ENCODE measurements at regions not wholly inside any gene's neighbourhood (a gene's known extent, or its start where the extent isn't known, plus 50 kb on each side); places are given as distances from the start of the nearest gene placed in this dataset.

- Histone ChIP-seq H3K4me3 (ENCODE audit: low read length) (no peak overlapping the region), H4K20me1 (ENCODE audit: insufficient read depth, low read depth, low read length) (no peaks in the 10 kb centered on the region), H3K4me1 (ENCODE audit: low read length) (peaks cover 3% of the 10 kb centered on the region; the same call in 1 of the 2 replicates), H3K9me3 (ENCODE audit: low read length) (peaks cover 18% of the 10 kb centered on the region), H3K36me3 (ENCODE audit: insufficient read depth, low read length) (no peaks in the 10 kb centered on the region), H3K9me2 (replicated peaks; ENCODE audit: insufficient read depth, low read length) (no peaks in the 10 kb centered on the region), H3K27me3 (ENCODE audit: low read length) (no peaks in the 10 kb centered on the region), H3K27ac (ENCODE audit: low read length) (no peak overlapping the region), H3K79me2 (ENCODE audit: low read length) (no peaks in the 10 kb centered on the region), H3K9ac (ENCODE audit: low read length) (no peak overlapping the region), H3K4me2 (ENCODE audit: low read depth, low read length, poor library complexity, severe bottlenecking) (no peak overlapping the region), H2AFZ (ENCODE audit: low read length) (0 out of 2 replicates have a peak overlapping the region, but pooled peaks have one; percentile 29)
- no peak for DNase-seq
Measured at GRCh38 chr13:85935868-85936467, 136.7 kb upstream of the SLITRK6 start.

GRCh38 chr13:85930108-85930507, 130.9 kb upstream of the SLITRK6 start:
- Histone ChIP-seq H3K9ac (ENCODE audit: low read length) (no peak overlapping the region), H3K79me2 (ENCODE audit: low read length) (no peaks in the 10 kb centered on the region), H3K9me3 (ENCODE audit: low read length) (peaks cover 3% of the 10 kb centered on the region; the same call in 1 of the 2 replicates), H3K4me1 (ENCODE audit: low read length) (peaks cover 3% of the 10 kb centered on the region; the same call in 1 of the 2 replicates), H3K4me3 (ENCODE audit: low read length) (no peak overlapping the region), H3K36me3 (ENCODE audit: insufficient read depth, low read length) (no peaks in the 10 kb centered on the region), H2AFZ (ENCODE audit: low read length) (no peak overlapping the region), H3K4me2 (ENCODE audit: low read depth, low read length, poor library complexity, severe bottlenecking) (no peak overlapping the region), H3K9me2 (replicated peaks; ENCODE audit: insufficient read depth, low read length) (no peaks in the 10 kb centered on the region), H3K27me3 (ENCODE audit: low read length) (no peaks in the 10 kb centered on the region), H3K27ac (ENCODE audit: low read length) (no peak overlapping the region), H4K20me1 (ENCODE audit: insufficient read depth, low read depth, low read length) (no peaks in the 10 kb centered on the region)
- DNase-seq, result no peak

- Histone ChIP-seq H3K9me2 (replicated peaks; ENCODE audit: insufficient read depth, low read length) (no peaks in the 10 kb centered on the region), H4K20me1 (ENCODE audit: insufficient read depth, low read depth, low read length) (no peaks in the 10 kb centered on the region), H3K36me3 (ENCODE audit: insufficient read depth, low read length) (peaks cover 8% of the 10 kb centered on the region; the same call in 1 of the 2 replicates), H3K27ac (ENCODE audit: low read length) (no peak overlapping the region), H3K4me1 (ENCODE audit: low read length) (peaks cover under 1% of the 10 kb centered on the region; the same call in 1 of the 2 replicates), H3K4me2 (ENCODE audit: low read depth, low read length, poor library complexity, severe bottlenecking) (no peak overlapping the region), H2AFZ (ENCODE audit: low read length) (no peak overlapping the region), H3K9ac (ENCODE audit: low read length) (no peak overlapping the region), H3K9me3 (ENCODE audit: low read length) (peaks cover 12% of the 10 kb centered on the region), H3K4me3 (ENCODE audit: low read length) (no peak overlapping the region), H3K27me3 (ENCODE audit: low read length) (no peaks in the 10 kb centered on the region), H3K79me2 (ENCODE audit: low read length) (no peaks in the 10 kb centered on the region)
- DNase-seq, result no peak
Measured at GRCh38 chr13:85910962-85911361, 111.7 kb upstream of the SLITRK6 start.

- H4K20me1 ChIP-seq (ENCODE audit: insufficient read depth, low read depth, low read length), result no peaks in the 10 kb centered on the region
- no peaks in the 10 kb centered on the region for H3K36me3 ChIP-seq (ENCODE audit: insufficient read depth, low read length)
- peaks cover 2% of the 10 kb centered on the region; the same call in 1 of the 2 replicates for H3K4me1 ChIP-seq (ENCODE audit: low read length)
- peak overlapping the region; percentile 47; the same call in 1 of the 2 replicates for H2AFZ ChIP-seq (ENCODE audit: low read length)
- H3K27me3 ChIP-seq (ENCODE audit: low read length), result no peaks in the 10 kb centered on the region
- no peak overlapping the region for H3K27ac ChIP-seq (ENCODE audit: low read length)
- H3K4me3 ChIP-seq (ENCODE audit: low read length), result no peak overlapping the region
- no peak overlapping the region for H3K9ac ChIP-seq (ENCODE audit: low read length)
- no peak overlapping the region for H3K4me2 ChIP-seq (ENCODE audit: low read depth, low read length, poor library complexity, severe bottlenecking)
- H3K9me2 ChIP-seq (replicated peaks; ENCODE audit: insufficient read depth, low read length), result no peaks in the 10 kb centered on the region
- peaks cover 3% of the 10 kb centered on the region; the same call in 1 of the 2 replicates for H3K9me3 ChIP-seq (ENCODE audit: low read length)
- DNase-seq, result no peak
- no peaks in the 10 kb centered on the region for H3K79me2 ChIP-seq (ENCODE audit: low read length)
Measured at GRCh38 chr13:85900521-85900920, 101.3 kb upstream of the SLITRK6 start.

GRCh38 chr13:85896516-85897450, 97.6 kb upstream of the SLITRK6 start:
- Histone ChIP-seq H3K9ac (ENCODE audit: low read length) (no peak overlapping the region), H3K4me1 (ENCODE audit: low read length) (no peaks in the 10 kb centered on the region), H3K9me2 (replicated peaks; ENCODE audit: insufficient read depth, low read length) (no peaks in the 10 kb centered on the region), H3K79me2 (ENCODE audit: low read length) (no peaks in the 10 kb centered on the region), H3K27ac (ENCODE audit: low read length) (no peak overlapping the region), H3K27me3 (ENCODE audit: low read length) (no peaks in the 10 kb centered on the region), H3K4me2 (ENCODE audit: low read depth, low read length, poor library complexity, severe bottlenecking) (no peak overlapping the region), H2AFZ (ENCODE audit: low read length) (peak overlapping the region; percentile 69), H3K9me3 (ENCODE audit: low read length) (peaks cover 4% of the 10 kb centered on the region; the same call in 1 of the 2 replicates), H3K36me3 (ENCODE audit: insufficient read depth, low read length) (no peaks in the 10 kb centered on the region), H4K20me1 (ENCODE audit: insufficient read depth, low read depth, low read length) (no peaks in the 10 kb centered on the region), H3K4me3 (ENCODE audit: low read length) (no peak overlapping the region)
- peak; percentile 53 for DNase-seq

GRCh38 chr13:85887406-85887805, 88.2 kb upstream of the SLITRK6 start:
- H3K4me3 ChIP-seq (ENCODE audit: low read length), result no peak overlapping the region
- peak overlapping the region; percentile 94; the same call in 1 of the 2 replicates for H2AFZ ChIP-seq (ENCODE audit: low read length)
- no peak for DNase-seq
- no peaks in the 10 kb centered on the region for H4K20me1 ChIP-seq (ENCODE audit: insufficient read depth, low read depth, low read length)
- no peaks in the 10 kb centered on the region for H3K36me3 ChIP-seq (ENCODE audit: insufficient read depth, low read length)
- no peaks in the 10 kb centered on the region for H3K27me3 ChIP-seq (ENCODE audit: low read length)
- no peak overlapping the region for H3K9ac ChIP-seq (ENCODE audit: low read length)
- no peaks in the 10 kb centered on the region for H3K9me2 ChIP-seq (replicated peaks; ENCODE audit: insufficient read depth, low read length)
- H3K4me2 ChIP-seq (ENCODE audit: low read depth, low read length, poor library complexity, severe bottlenecking), result no peak overlapping the region
- H3K9me3 ChIP-seq (ENCODE audit: low read length), result peaks cover 10% of the 10 kb centered on the region
- H3K4me1 ChIP-seq (ENCODE audit: low read length), result no peaks in the 10 kb centered on the region
- H3K27ac ChIP-seq (ENCODE audit: low read length), result no peak overlapping the region
- H3K79me2 ChIP-seq (ENCODE audit: low read length), result no peaks in the 10 kb centered on the region

- Histone ChIP-seq H4K20me1 (ENCODE audit: insufficient read depth, low read depth, low read length) (no peaks in the 10 kb centered on the region), H3K36me3 (ENCODE audit: insufficient read depth, low read length) (no peaks in the 10 kb centered on the region), H3K9me3 (ENCODE audit: low read length) (peaks cover 18% of the 10 kb centered on the region), H2AFZ (ENCODE audit: low read length) (peak overlapping the region; percentile 61; the same call in 1 of the 2 replicates), H3K79me2 (ENCODE audit: low read length) (no peaks in the 10 kb centered on the region), H3K4me3 (ENCODE audit: low read length) (no peak overlapping the region), H3K27ac (ENCODE audit: low read length) (no peak overlapping the region), H3K9me2 (replicated peaks; ENCODE audit: insufficient read depth, low read length) (no peaks in the 10 kb centered on the region), H3K27me3 (ENCODE audit: low read length) (no peaks in the 10 kb centered on the region), H3K4me2 (ENCODE audit: low read depth, low read length, poor library complexity, severe bottlenecking) (no peak overlapping the region), H3K4me1 (ENCODE audit: low read length) (no peaks in the 10 kb centered on the region), H3K9ac (ENCODE audit: low read length) (no peak overlapping the region)
- DNase-seq, result no peak
Measured at GRCh38 chr13:85879014-85879413, 79.8 kb upstream of the SLITRK6 start.

- no peaks in the 10 kb centered on the region for H3K4me1 ChIP-seq (ENCODE audit: low read length)
- H3K79me2 ChIP-seq (ENCODE audit: low read length), result no peaks in the 10 kb centered on the region
- no peaks in the 10 kb centered on the region for H3K9me2 ChIP-seq (replicated peaks; ENCODE audit: insufficient read depth, low read length)
- no peaks in the 10 kb centered on the region for H4K20me1 ChIP-seq (ENCODE audit: insufficient read depth, low read depth, low read length)
- H2AFZ ChIP-seq (ENCODE audit: low read length), result 0 out of 2 replicates have a peak overlapping the region, but pooled peaks have one; percentile 5
- peak; percentile 87 for DNase-seq
- no peaks in the 10 kb centered on the region for H3K9me3 ChIP-seq (ENCODE audit: low read length)
- no peak overlapping the region for H3K4me3 ChIP-seq (ENCODE audit: low read length)
- H3K27ac ChIP-seq (ENCODE audit: low read length), result no peak overlapping the region
- no peaks in the 10 kb centered on the region for H3K36me3 ChIP-seq (ENCODE audit: insufficient read depth, low read length)
- no peaks in the 10 kb centered on the region for H3K27me3 ChIP-seq (ENCODE audit: low read length)
- H3K4me2 ChIP-seq (ENCODE audit: low read depth, low read length, poor library complexity, severe bottlenecking), result no peak overlapping the region
- no peak overlapping the region for H3K9ac ChIP-seq (ENCODE audit: low read length)
Measured at GRCh38 chr13:85864963-85865530, 65.8 kb upstream of the SLITRK6 start.

Measured in Karpas-422 (cell line).